Renal cortex interstitium (tissue), 11 donors: ENCODE measurements at regions not wholly inside any gene's neighbourhood (a gene's known extent, or its start where the extent isn't known, plus 50 kb on each side); places are given as distances from the start of the nearest gene placed in this dataset.

ENCODE experiments used
- DNase-seq, 11 donors: peaks; one replicate each; pipeline ENCODE4 v3.0.0-alpha.2; 2013; ENCODE audit warnings: low read depth in 9 of 11, low spot score in 4 of 11; ENCODE audit errors: extremely low read depth in 1 of 11

GRCh38 chr2:39530411-39530866 is 93.4 kb upstream of the MAP4K3 start:
- no peak for DNase-seq

- no peak for DNase-seq
Measured at GRCh38 chr2:39531220-39531777, 94.2 kb upstream of the MAP4K3 start.

GRCh38 chr2:39532933-39533332 is 95.8 kb upstream of the MAP4K3 start:
- DNase-seq, result no peak

- DNase-seq, result no peak
Measured at GRCh38 chr2:39534095-39534711, 97.1 kb upstream of the MAP4K3 start.

GRCh38 chr2:39535636-39536185 is 98.6 kb upstream of the MAP4K3 start:
- no peak for DNase-seq

GRCh38 chr2:39537150-39537549 is 100.1 kb upstream of the MAP4K3 start:
- no peak for DNase-seq

- DNase-seq, result no peak
Measured at GRCh38 chr2:39538718-39539117, 101.6 kb upstream of the MAP4K3 start.

- DNase-seq, result no peak
Measured at GRCh38 chr2:39540414-39540813, 103.3 kb upstream of the MAP4K3 start.

- no peak for DNase-seq
Measured at GRCh38 chr2:39541011-39541930, 104.2 kb upstream of the MAP4K3 start.

- DNase-seq, result peak in 1 of 11 donors; percentile 37
Measured at GRCh38 chr2:39542523-39542922, 105.4 kb upstream of the MAP4K3 start.

- DNase-seq, result no peak
Measured at GRCh38 chr2:39545957-39546356, 108.9 kb upstream of the MAP4K3 start.

- DNase-seq, result no peak
Measured at GRCh38 chr2:39546409-39546808, 109.3 kb upstream of the MAP4K3 start.

- no peak for DNase-seq
Measured at GRCh38 chr2:39546937-39547336, 109.9 kb upstream of the MAP4K3 start.

GRCh38 chr2:39547811-39548719 is 111.0 kb upstream of the MAP4K3 start:
- no peak for DNase-seq

GRCh38 chr2:39549000-39549399 is 111.9 kb upstream of the MAP4K3 start:
- DNase-seq, result no peak

- DNase-seq, result no peak
Measured at GRCh38 chr2:39549718-39550464, 112.8 kb upstream of the MAP4K3 start.

- no peak for DNase-seq
Measured at GRCh38 chr2:39550701-39551285, 113.7 kb upstream of the MAP4K3 start.

GRCh38 chr2:39558906-39559305 is 106.8 kb upstream of the TMEM178A start:
- no peak for DNase-seq
